ENCODE measurements at regions not wholly inside any gene's neighbourhood (a gene's known extent, or its start where the extent isn't known, plus 50 kb on each side); places are given as distances from the start of the nearest gene placed in this dataset.

DNA sequence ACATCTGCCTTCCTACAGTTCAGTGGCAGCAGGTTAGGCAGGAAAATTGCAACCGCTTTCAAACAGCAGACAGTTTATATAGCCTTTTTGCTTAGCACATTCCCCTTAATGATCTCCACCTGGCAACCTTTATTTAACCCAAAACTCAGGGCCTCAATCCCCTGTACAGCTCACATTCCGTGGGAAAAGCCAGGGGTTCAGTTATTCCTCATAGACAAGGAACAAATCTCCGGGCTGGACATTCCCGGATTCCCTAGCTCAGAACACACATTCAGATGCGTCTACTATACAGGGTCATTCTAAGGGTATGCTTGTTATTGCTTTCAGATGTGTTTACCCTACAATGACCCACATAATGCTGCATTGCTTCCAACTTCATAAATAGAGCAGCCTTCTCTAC, 73.8 kb upstream of the DCN start:
- no peak for TF ChIP-seq EP300 (IDR thresholded peaks at IDR 0.05)
- TF ChIP-seq POLR2A (IDR thresholded peaks at IDR 0.05), result no peak
